ENCODE measurements at regions not wholly inside any gene's neighbourhood (a gene's known extent, or its start where the extent isn't known, plus 50 kb on each side); places are given as distances from the start of the nearest gene placed in this dataset.
"Not testable (repeated sequence)": the region's sequence is repeated elsewhere in the genome, so short reads cannot be mapped to it uniquely, and the experiment has no call there.

DNA sequence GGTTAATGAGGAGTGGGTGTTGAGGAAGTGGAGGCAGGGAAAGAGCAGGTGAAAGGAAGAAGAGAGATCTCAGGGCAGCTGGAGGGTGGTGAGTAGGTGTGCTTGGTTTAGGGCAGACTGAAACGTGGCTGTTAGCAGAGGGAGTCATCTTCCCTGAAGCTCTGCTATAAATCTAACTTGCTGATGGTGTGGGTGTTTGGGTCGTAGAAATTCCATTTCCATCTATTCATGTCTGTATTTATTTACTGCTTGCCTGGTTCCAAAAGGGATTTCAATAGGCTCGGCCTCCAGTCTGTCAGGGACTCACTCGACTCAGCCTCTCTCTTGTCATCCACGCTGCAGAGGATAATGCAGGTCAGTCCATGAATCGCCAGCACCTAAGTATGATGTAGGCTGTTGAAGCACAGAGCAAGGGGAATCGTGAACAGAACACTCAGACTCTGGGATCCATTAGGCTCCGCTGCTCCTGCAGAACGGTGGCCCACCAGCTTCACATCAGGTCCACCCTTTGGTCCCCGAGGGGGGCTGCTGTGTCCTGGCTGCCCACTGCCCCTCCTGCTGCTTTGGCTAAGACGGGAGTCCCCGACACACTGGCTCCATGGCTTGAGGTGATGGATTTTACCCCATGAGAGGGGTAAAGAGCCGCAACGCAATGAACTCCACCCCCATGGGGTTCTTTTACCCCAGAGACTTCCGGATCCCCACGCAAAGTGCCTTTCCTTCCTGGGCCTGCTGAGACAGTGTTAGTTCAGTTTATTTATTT lies 156.2 kb downstream of the RHOU start:
- no peaks in the 10 kb centered on the region for H3K4me1 Mint-ChIP-seq (ENCODE audit: low read depth)
- peaks cover 2% of the 10 kb centered on the region for H3K27me3 Mint-ChIP-seq

DNA sequence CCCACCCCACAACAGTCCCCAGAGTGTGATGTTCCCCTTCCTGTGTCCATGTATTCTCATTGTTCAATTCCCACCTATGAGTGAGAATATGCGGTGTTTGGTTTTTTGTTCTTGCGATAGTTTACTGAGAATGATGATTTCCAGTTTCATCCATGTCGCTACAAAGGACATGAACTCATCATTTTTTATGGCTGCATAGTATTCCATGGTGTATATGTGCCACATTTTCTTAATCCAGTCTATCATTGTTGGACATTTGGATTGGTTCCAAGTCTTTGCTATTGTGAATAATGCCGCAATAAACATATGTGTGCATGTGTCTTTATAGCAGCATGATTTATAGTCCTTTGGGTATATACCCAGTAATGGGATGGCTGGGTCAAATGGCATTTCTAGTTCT lies 156.9 kb downstream of the RHOU start:
- intact Hi-C loops (cut with micrococcal nuclease) = loop anchor here (10.0 kb wide), 1 partner anchor 53 kb away; no protein-coding TSS in a partner anchor
- H3K9me3 Mint-ChIP-seq; H3K27me3 Mint-ChIP-seq; H3K4me1 Mint-ChIP-seq (ENCODE audit: low read depth); H3K36me3 Mint-ChIP-seq (ENCODE audit: low read depth); H3K27ac Mint-ChIP-seq; H3K4me3 Mint-ChIP-seq: not testable (repeated sequence)

More for the DNA sequence above, 156.2 kb downstream of the RHOU start:
- Mint-ChIP-seq H3K9me3 (no peaks in the 10 kb centered on the region), H3K36me3 (ENCODE audit: low read depth) (no peaks in the 10 kb centered on the region), H3K4me3 (no peak overlapping the region), H3K27ac (no peak overlapping the region)
- intact Hi-C loops (cut with micrococcal nuclease) = loop anchor here (10.0 kb wide), 1 partner anchor 53 kb away; no protein-coding TSS in a partner anchor

DNA sequence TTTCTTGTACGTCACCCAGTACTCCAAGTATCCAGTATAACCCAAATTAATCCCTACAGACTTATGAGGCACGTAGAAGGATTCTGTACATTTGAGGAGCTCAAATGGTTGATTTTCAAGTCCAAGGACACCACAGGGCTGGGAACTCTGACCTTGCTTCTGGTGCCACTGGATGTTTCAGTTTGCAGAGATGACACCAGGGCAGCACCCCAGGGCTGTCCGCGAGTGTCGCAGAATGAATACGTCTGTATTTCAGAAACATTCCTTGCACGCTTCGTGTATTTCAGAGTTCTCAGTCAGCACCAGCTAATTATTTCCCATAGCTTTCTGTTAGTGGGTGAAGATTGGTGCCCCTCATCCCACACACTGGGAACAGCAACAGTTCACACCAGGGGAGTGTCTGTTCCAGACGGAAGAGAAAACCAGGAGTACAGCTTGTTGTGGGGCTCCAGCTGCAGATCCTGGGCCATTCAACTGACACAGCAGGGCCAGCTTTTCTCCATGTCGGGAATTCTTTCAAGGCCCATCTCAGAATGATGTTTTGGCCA lies 159.2 kb downstream of the RHOU start:
- peaks cover 16% of the 10 kb centered on the region for H3K4me1 Mint-ChIP-seq (ENCODE audit: low read depth)
- intact Hi-C loops (cut with micrococcal nuclease) = loop anchor here (10.0 kb wide), 1 partner anchor 50 kb away; no protein-coding TSS in a partner anchor
- H3K4me3 Mint-ChIP-seq = no peak overlapping the region

DNA sequence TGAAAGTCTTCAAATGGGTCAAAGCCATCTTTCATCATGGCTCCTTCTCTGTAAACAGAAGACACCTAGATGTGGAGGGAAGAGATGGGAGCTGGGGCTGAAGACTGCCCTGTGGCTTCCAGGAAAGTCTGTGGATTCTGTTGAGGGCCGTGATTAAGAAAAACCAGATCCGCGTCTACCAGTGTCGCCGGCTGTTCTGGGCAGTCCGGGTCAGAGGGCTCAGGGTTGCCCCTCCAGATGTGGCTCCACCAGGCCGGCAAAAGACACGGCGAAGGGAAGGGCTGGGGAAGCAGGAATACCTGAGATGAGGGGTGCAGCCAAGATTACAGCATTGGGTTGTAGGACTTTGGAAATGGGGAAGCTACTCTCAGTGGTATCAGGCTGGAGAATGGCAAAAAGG lies 162.6 kb downstream of the RHOU start:
- no peak overlapping the region for H3K4me3 Mint-ChIP-seq
- no peaks in the 10 kb centered on the region for H3K9me3 Mint-ChIP-seq
- H3K4me1 Mint-ChIP-seq (ENCODE audit: low read depth) = peaks cover 16% of the 10 kb centered on the region
- peak overlapping the region; percentile 11 for H3K27ac Mint-ChIP-seq
- intact Hi-C loops (cut with micrococcal nuclease) = loop anchor here (10.0 kb wide), 1 partner anchor 47 kb away; no protein-coding TSS in a partner anchor
- peaks cover 10% of the 10 kb centered on the region for H3K27me3 Mint-ChIP-seq
- H3K36me3 Mint-ChIP-seq (ENCODE audit: low read depth) = no peaks in the 10 kb centered on the region

More for the DNA sequence above, 159.2 kb downstream of the RHOU start:
- H3K9me3 Mint-ChIP-seq = no peaks in the 10 kb centered on the region
- H3K36me3 Mint-ChIP-seq (ENCODE audit: low read depth) = no peaks in the 10 kb centered on the region
- H3K27ac Mint-ChIP-seq = no peak overlapping the region
- peaks cover 5% of the 10 kb centered on the region for H3K27me3 Mint-ChIP-seq

DNA sequence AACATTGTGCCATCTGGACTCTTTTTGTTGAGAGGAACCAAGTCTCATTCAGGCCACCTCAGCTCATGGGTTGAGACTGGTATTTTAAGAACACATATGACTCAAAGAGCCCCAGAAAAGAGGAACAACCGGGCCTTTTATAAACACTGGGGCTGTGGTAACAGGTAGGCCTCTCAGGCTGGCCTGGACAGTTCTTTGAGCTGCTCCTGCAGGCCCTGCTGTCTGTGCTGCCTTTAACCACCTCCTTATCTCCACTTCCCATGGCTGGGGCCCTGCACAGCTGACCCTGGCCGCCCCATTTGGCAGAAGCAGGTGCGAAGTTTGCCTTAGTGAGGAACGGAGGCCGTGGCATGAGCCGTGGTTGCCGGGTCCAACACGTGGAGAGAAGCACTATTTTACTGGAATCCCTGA lies 163.3 kb downstream of the RHOU start:
- no peak overlapping the region for H3K4me3 Mint-ChIP-seq
- H3K36me3 Mint-ChIP-seq (ENCODE audit: low read depth) = no peaks in the 10 kb centered on the region
- H3K4me1 Mint-ChIP-seq (ENCODE audit: low read depth) = peaks cover 16% of the 10 kb centered on the region
- H3K9me3 Mint-ChIP-seq = no peaks in the 10 kb centered on the region
- peak overlapping the region; percentile 37 for H3K27ac Mint-ChIP-seq
- peaks cover 10% of the 10 kb centered on the region for H3K27me3 Mint-ChIP-seq
- intact Hi-C loops (cut with micrococcal nuclease) = loop anchor here (10.0 kb wide), 1 partner anchor 46 kb away; no protein-coding TSS in a partner anchor

DNA sequence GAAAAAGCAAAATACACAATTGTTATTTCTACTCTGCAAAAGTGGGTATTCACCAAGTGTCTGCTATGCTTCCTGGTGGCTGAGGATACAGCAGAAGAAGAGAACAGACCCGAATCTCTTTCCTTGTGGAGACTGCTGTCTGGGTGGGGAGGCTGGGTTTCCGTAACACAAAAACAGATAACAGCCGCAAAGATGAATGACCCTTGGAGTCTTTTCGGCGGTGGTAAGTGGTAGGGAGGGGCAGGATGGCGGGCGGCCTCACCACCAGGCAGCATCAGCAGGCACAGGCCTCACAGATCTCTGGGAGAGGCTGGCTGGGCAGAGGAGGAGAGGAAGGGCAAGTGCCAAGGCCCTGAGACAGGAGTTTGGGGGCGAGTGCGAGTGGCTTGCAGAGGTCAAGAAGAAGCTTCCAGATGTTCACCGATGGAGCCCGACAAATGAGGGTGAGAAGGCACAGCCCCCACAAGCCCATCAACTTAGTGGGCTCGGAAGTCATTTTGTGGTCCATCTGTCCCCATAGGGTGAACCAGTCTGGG lies 164.2 kb downstream of the RHOU start:
- no peaks in the 10 kb centered on the region for H3K36me3 Mint-ChIP-seq (ENCODE audit: low read depth)
- intact Hi-C loops (cut with micrococcal nuclease) = loop anchor here (10.0 kb wide), 1 partner anchor 45 kb away; no protein-coding TSS in a partner anchor
- H3K27ac Mint-ChIP-seq = no peak overlapping the region
- H3K9me3 Mint-ChIP-seq = no peaks in the 10 kb centered on the region
- peaks cover 16% of the 10 kb centered on the region for H3K4me1 Mint-ChIP-seq (ENCODE audit: low read depth)
- peaks cover 10% of the 10 kb centered on the region for H3K27me3 Mint-ChIP-seq
- no peak overlapping the region for H3K4me3 Mint-ChIP-seq

DNA sequence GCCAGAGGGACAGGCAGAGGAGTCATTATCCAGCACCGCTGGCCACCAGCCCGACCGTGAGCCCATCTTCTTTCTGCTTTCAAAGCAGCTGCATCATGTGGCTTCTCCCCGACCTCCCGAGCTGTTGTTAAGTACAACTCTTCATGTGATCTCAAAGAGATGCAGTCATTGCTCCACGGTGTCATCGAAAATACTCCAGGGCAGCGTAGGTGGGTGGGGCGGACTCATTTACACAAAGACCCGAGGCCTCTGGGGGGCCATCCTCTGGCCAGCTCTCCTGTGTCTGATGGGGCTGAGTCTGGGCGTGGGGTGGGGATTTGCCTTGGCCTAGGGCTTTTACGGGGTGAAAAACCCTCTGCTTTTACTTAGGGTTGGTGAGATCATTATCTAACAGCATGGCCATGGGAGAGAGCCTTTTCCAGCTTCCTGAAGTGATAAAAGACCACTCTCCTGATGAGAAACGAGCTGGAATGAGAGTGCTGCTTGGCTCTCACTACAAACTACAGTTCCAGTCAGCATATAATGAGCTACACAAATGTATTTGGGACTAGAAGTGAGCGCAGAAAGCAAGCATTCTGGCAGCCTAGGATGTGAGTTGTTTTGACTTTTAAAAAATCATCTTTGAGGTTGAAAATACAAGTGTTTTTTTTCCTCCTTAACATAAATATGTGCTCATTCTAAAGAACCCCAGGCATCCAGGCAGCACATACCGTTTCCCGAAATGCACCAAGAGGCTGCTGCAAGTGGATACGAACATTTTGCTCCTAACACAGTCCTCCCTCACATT lies 165.0 kb downstream of the RHOU start:
- H3K27me3 Mint-ChIP-seq = peaks cover 10% of the 10 kb centered on the region
- H3K4me1 Mint-ChIP-seq (ENCODE audit: low read depth) = peaks cover 16% of the 10 kb centered on the region
- H3K36me3 Mint-ChIP-seq (ENCODE audit: low read depth) = no peaks in the 10 kb centered on the region
- H3K9me3 Mint-ChIP-seq = no peaks in the 10 kb centered on the region
- no peak overlapping the region for H3K4me3 Mint-ChIP-seq
- intact Hi-C loops (cut with micrococcal nuclease) = loop anchor here (10.0 kb wide), 1 partner anchor 65 kb away; no protein-coding TSS in a partner anchor
- H3K27ac Mint-ChIP-seq = no peak overlapping the region

DNA sequence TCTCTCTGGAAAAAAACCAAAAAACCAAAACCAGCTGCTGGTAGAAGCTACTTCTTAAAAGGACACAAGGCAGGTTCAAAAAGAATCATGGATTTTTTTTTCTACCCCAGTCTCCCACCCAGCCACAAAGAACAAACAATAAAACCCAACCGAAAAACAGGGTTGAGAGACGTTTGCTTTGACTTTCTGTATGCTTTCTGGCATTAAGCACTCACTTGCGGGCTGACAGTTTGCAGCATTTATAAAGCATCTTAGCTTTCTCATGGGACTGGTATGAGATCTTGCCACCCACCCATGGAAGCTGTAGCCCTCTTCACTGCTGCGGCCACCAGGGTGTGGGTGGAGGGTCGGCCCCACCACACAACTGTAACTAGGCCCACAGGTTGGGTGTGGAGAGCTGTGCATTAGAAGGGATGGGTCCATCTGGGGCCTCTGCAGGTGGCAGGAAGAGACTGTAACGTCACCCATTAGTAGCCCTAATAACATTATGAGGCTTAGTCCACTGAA lies 165.7 kb downstream of the RHOU start:
- H3K4me1 Mint-ChIP-seq (ENCODE audit: low read depth) = peaks cover 16% of the 10 kb centered on the region
- no peaks in the 10 kb centered on the region for H3K9me3 Mint-ChIP-seq
- intact Hi-C loops (cut with micrococcal nuclease) = loop anchor here (10.0 kb wide), 1 partner anchor 64 kb away; no protein-coding TSS in a partner anchor
- H3K4me3 Mint-ChIP-seq = no peak overlapping the region
- H3K27me3 Mint-ChIP-seq = peaks cover 10% of the 10 kb centered on the region
- no peaks in the 10 kb centered on the region for H3K36me3 Mint-ChIP-seq (ENCODE audit: low read depth)
- no peak overlapping the region for H3K27ac Mint-ChIP-seq

DNA sequence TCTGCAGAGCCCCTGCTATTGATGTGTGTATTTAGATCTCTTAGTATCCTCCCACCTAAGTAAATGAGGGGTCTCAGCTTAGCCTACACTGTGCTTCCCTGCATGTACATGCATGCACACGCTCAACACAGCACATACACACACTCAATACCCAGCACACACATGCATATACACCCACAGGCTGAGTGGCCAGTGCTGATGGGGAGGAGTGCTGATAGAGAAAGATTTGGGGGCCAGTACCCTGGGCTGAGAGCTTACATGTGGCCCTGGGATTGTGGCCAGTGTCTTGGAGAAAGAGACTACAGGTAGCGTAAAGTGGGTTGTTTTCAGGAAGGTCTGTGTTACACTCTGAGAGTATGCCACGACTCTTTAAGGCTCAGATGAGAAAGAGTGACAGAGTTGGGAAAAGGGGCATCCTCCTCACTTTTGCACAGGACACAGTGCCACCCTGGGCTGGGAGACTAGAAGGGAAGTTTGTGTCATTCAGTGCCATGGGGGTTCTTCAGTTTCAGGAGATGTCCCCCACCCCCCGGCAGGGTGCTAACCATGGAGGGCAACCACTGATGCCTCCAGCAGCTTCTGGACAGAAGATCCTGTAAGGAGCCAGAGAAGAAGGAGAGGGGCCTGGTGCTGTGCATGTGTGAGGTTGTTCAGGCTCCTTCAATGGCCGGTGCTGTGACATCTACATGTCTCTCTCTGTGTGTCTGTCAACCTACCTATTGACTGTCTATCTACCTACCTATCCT lies 166.8 kb downstream of the RHOU start:
- Mint-ChIP-seq H3K4me1 (ENCODE audit: low read depth) (peaks cover 16% of the 10 kb centered on the region), H3K27me3 (peaks cover 10% of the 10 kb centered on the region), H3K27ac (no peak overlapping the region), H3K4me3 (no peak overlapping the region), H3K9me3 (no peaks in the 10 kb centered on the region), H3K36me3 (ENCODE audit: low read depth) (no peaks in the 10 kb centered on the region)
- intact Hi-C loops (cut with micrococcal nuclease) = loop anchor here (10.0 kb wide), 1 partner anchor 63 kb away; no protein-coding TSS in a partner anchor

DNA sequence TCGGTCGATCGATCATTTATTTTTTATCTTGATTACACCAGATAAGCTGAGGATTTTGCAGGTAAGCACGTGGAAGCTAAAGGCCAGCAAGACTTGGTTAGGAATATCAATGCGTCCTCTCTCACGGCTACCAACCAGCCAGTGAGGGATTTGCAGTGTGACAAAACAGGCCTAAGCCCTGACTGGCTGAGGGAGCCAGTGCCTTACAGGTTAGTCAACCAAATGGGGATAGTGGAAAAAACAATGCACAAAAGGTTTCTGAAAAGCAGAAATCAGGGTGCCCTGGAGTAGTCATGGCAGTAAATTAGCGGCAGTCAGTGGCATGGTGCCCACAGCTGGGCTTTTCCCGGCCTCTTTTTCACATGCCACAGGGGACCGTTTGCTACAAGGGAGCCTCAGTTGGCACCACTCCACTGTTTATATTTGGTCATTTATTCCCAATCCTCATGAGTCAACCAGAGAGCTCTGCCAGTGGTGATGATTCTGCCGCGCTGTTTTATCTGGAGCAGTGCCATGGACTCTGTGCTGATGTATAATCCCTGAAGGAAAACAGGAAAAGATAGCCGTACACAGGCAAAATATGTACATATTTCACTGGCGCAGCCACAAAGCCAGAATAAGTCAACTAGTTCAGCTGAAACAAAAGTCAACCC lies 167.6 kb downstream of the RHOU start:
- Mint-ChIP-seq H3K36me3 (ENCODE audit: low read depth) (no peaks in the 10 kb centered on the region), H3K4me3 (no peak overlapping the region), H3K27ac (no peak overlapping the region), H3K27me3 (peaks cover 8% of the 10 kb centered on the region), H3K9me3 (no peaks in the 10 kb centered on the region), H3K4me1 (ENCODE audit: low read depth) (peaks cover 11% of the 10 kb centered on the region)
- intact Hi-C loops (cut with micrococcal nuclease) = loop anchor here (10.0 kb wide), 1 partner anchor 62 kb away; no protein-coding TSS in a partner anchor

DNA sequence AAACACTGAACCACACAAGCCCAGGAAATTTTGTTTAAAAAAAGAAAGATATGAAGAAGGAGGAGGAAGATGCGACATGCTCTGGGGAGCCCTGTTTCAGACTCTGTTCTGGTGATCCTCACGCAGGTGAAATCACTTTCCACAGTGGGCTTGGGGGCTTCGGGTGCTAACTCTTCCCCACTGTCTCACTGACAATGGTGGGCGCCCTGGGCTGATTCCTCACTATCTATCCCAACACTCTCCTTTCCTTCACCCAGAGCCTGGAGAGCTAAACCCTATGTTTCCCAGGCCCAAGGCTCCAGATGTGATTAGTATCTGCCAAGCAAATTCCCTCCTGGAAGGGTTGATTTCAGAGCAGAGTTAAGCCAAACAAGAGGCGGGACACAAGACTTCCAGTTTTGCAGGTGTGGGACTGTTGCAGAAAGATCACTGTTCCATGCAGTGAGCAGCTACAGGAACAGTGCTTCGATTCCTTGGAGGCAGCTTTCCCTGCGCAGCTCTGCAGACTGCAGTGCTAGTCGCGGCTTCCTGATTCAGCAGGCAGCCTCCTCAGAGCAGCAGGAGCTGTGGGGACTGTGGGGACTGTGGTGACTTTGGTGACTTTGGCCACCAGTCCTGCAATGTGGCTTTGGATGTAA lies 168.3 kb downstream of the RHOU start:
- intact Hi-C loops (cut with micrococcal nuclease) = loop anchor here (10.0 kb wide), 1 partner anchor 61 kb away; no protein-coding TSS in a partner anchor
- Mint-ChIP-seq H3K4me3 (no peak overlapping the region), H3K36me3 (ENCODE audit: low read depth) (no peaks in the 10 kb centered on the region), H3K27ac (no peak overlapping the region), H3K9me3 (no peaks in the 10 kb centered on the region), H3K4me1 (ENCODE audit: low read depth) (peaks cover 5% of the 10 kb centered on the region), H3K27me3 (peaks cover 8% of the 10 kb centered on the region)

DNA sequence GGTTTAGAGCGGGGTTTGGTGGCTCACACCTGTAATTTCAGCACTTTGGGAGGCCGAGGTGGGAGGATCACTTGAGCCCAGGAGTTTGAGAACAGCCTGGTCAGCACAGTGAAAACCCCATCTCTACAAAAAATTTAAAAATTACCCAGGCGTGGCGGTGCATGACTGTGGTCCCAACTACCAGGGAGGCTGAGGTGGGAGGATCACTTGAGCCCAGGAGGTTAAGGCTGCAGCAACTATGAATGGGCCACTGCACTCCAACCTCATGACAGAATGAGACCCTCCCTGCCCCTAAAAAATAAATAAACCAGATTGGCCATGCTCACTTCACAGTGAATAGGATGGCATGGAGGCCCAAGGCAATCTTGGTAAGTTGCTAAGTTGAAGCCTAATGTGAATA lies 168.9 kb downstream of the RHOU start:
- intact Hi-C loops (cut with micrococcal nuclease) = loop anchor here (10.0 kb wide), 1 partner anchor 61 kb away; no protein-coding TSS in a partner anchor
- no peaks in the 10 kb centered on the region for H3K4me1 Mint-ChIP-seq (ENCODE audit: low read depth)
- no peaks in the 10 kb centered on the region for H3K9me3 Mint-ChIP-seq
- no peaks in the 10 kb centered on the region for H3K36me3 Mint-ChIP-seq (ENCODE audit: low read depth)
- H3K4me3 Mint-ChIP-seq = no peak overlapping the region
- peaks cover 8% of the 10 kb centered on the region for H3K27me3 Mint-ChIP-seq
- H3K27ac Mint-ChIP-seq = no peak overlapping the region
